HG03060 (cell line): ENCODE measurements at regions not wholly inside any gene's neighbourhood (a gene's known extent, or its start where the extent isn't known, plus 50 kb on each side); places are given as distances from the start of the nearest gene placed in this dataset.

Experiments used
- ATAC-seq: cut with Tn5 transposase; IDR thresholded peaks from one replicate; pipeline ENCODE4 v1.9.1; 2021; ENCODE audit warnings: low read depth, moderate number of reproducible peaks; ENCODE audit not compliant: unreplicated experiment

DNA sequence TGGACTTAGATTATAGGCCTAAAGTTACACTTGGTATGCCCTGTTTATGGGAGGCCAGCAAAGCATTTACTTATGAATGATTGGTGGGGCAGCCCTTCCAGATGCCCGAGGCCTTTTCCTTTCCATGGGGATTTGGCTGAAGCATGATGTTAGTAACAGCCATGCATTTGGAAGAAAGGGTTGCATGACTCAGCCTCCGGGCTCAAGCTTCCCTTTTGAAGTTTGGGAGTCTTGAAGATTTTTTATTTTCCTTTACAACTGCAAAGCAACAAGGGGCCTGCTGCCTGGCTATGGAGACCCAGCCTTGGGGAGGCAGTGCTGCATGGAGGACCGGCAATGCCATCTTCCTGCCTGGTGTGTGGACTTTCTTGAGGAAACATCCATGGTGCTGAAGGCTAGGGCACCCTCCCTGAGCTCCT, 244.7 kb downstream of the ICE1 start:
- ATAC-seq = no peak

DNA sequence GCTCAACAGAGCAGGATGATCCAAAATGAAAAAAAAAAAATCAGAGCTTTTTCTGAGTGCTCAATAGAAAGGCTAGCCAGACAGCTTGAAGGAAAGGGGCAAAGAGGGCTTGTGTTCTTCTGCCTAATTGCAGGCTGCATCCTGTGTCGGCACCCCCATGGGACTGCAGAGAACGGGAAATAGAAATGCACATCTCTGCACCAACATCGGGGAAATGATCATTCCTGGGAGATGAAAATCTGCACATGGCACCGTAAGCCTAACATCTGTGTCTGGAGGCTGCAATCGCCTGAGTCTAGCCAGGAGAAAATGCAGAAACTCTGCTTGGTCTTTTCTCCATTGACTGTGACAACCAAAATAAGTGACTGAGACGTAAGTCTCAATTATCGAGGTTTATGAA, 243.9 kb downstream of the ICE1 start:
- no peak for ATAC-seq

DNA sequence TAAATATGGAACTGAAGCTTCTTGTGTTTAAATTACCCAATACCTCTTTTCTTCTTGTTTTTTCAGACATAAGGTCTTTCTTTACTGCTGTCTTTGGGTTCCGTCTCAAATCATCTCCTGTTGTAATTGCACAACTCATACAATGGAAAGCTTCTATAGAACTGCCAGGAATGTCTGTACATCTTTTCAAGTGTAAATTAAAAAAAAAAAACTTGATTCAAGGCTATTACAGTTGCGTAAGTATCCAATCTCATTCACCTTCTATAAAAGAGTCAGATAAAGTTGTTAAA, 243.5 kb downstream of the ICE1 start:
- no peak for ATAC-seq

DNA sequence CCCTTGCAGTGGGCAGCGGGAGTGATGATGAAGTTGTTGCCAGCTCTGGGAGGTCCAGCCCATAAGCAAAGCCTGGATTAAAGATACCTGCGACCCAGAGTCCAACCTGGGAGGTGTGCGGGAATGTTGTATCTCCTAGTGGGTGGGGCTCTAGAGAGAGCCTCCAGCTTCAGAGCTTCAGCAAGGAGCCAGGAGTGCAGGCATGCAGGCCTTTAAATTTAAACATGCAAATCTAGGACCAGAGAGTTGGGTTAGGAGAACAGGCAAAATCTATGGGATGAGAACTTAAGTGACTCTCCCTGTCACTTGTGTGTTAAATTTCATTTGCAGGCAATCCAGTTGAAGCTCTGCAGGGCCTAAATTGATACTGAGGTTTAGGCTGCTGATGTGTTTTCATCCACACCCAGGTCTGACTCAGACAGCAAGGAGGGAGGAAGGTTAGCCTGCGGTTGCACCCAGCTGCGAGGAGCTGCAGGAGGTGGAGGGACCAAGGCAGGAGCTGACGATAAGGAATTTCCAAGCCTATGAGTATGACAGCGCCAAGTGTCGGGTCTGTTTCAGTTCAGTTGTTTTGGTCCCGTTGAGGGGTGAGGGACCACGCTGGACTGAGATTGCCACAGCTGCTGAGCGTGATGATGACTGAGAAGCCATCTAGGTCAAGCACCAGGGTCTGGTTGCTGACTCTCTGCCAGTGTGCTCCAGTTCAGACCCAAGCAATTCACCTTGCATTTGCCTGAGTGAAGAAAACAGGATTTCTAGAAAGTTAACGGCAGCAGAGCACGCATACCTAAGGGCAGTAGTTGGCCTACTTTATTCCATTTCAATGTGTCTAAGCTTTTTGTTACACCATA, 243.0 kb downstream of the ICE1 start:
- no peak for ATAC-seq

DNA sequence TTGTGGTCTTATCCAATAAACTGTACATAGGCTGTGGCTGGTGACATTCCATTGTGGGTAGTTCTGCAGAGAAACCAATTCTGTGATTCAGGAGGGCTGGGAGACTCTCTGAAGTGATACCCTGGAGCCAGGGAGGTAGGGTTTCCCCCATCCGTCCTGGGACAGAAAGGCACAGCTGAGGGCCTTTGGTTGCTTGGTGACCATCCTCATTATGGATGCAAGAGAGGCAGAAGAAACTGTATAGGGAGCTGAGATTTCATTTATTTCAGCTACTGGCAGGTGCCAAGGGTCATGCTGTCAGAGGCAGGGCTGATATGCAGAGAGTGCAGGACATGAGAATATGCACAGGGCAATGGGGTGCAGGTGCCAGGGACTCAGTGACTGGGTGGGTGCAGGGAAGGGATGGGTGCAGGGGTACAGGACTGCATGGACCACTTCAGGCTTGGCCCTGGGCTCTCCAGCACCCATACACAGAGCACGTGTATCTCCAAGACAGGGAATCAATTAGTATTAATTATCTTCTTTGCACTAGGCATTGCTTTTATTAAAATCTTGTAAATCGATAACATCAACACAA, 236.5 kb downstream of the ICE1 start:
- ATAC-seq = no peak

DNA sequence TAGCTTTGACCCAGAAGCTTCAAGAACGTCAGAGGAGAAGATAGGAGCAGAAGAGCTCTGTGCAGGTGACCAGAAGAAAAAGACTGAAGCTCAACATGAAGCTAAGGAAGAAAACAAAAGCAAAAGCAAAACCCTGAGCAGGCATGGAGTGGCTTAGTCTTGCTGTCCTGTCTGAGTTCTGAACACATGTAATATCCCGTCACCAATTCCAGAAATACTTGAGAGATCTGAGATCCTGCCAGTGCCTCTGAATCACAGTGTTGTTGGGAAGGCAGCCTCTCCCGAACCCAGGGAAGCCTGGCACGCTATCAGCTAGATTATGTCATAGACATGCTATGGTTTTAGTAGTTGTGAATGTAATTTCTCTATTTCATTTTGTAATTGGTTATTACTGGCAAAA, 235.7 kb downstream of the ICE1 start:
- ATAC-seq = no peak

DNA sequence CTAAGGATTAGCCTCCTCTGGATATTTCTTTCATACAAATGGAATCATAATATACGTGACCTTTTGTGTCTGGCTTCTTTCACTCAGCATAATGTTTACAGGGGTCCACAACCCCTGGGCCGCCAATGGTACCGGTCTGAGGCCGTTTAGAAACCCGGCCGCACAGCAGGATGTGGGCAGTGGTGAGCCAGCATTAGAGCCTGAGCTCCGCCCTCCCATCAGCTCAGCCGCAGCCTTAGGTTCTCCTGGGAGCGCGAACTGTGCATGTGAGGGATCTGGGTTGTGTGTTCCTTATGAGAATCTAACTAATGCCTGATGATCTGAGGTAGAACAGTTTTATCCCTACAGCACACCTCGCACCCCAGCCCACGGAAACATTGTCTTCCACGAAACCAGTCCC, 229.7 kb downstream of the ICE1 start:
- no peak for ATAC-seq

DNA sequence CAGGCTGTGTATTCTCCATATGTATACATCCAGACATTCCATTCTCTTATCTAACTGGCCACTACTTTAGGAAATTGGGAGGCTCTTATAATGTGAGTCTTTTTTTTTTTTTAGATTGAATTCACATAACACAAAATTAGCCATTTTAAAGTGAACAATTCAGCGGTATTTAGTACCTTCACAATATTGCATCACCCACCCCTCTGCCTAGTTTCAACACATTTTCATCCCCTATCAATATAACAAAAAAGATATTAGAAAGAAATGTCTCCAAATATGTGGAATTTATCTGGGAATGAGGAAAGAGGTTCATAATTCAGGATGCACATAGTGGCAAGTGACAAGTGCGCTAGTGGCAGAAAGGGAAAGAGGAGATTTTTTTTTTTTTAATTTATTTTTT, 228.5 kb downstream of the ICE1 start:
- ATAC-seq = no peak

DNA sequence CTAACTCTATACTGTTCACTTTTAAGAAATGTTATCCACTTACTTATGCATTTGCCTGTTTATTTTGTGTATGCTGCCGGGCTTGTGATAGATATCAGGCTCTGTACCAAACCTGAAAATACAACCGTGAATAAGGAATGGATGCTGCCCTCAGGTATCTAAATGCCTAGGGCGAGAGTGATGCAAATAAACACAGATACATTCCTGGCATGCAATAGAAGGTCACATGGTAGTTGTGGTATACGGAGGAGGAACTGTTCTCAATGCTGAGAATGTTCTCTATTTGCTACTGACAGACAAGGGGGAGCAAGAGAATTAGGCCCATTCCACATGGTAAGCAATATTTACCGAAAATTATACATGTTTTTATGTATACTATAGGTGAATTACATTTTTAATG, 227.8 kb downstream of the ICE1 start:
- no peak for ATAC-seq

DNA sequence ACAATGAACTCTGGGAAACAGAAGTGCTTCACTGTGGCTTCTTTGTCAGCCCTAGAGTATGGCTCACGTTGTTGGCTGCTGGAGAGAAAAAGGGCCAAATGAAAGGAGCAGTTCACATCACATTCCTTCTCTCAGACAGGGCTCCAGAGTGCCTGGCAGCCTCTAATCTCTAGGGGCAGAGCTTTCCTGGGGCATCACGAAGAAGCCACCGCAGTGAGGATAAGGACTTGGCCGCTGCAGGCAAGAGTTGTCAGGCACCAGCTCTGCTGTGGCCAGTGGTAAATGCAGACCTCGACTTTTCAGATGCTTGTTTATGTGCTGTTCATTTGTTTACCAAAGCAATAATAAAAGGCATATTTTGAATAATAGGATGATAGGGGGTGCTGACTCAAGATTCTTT, 227.2 kb downstream of the ICE1 start:
- ATAC-seq = no peak

DNA sequence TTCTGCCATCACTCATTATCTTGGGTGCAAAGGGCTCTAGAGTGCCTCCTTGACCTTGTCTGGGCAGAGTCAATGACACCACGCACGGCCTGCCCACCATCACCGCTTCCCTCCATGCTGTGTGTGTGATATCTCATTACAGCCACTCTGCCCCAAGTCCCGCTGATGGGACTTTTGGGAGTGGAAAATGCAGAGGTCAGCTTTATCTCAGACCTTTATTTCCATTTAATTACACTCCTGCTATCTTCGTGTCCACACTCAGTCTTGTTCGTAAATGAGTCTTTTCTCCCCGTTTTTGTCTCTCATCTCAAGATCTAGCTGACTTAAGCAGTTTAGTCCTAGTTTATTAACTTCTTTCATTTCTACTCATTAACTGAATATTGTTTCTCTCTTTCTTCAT, 226.2 kb downstream of the ICE1 start:
- ATAC-seq = no peak

DNA sequence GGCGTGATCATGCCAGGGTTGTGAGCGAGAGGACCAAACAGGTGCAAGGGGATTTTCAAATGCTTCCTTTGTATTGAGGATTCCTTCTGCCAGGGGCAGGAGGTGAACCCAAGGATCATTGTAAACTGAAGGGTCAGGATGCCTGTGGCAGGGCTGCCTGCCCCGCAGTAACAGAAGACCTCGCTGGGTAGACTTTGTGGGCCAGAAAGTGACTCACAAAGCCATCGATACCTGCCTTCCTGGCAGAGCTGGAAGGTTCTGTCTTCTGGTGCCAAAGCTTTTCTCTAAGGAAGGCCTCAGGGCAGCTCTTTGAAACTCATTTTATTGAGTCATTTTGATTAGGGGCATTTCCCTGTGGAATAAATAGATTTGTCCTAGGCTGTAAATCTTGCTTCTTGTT, 223.4 kb downstream of the ICE1 start:
- no peak for ATAC-seq

DNA sequence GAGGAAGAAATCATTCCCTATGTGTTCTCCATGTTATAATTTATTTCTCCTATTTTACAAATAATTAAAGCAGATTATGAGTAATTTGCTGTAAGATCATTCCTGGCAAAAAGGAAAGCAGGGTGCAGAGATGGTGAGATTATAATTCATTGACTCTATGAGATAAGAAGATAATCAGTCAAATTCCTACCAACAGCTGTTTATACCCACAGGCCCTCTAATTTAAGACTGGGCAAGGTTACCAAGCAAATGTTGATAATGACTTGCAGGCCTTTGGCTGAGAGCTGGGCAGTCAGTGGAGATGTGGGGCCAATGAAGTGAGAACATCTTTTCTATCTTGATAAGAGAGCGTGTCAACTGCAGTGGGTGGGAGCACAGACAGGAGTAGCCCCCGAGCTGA, 222.7 kb downstream of the ICE1 start:
- ATAC-seq = no peak

DNA sequence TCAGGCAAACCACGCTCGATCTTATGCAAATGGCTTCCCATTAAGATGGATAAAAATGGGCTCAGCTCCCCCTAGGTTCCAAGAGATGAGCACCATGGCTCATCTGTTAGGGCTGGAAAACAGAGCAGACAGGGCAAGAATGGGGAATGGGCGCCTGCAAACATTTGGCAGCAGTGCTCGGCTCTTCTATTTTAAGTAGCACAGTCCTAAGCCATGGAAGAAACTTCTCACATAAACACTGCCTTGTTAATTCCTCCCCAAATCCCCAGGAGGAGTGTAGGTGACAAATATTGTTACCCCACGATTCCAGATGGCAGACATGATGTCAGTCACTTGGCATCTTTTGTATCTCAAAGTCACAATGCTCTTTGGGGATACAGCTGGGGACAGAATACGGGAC, 221.8 kb downstream of the ICE1 start:
- ATAC-seq = no peak

DNA sequence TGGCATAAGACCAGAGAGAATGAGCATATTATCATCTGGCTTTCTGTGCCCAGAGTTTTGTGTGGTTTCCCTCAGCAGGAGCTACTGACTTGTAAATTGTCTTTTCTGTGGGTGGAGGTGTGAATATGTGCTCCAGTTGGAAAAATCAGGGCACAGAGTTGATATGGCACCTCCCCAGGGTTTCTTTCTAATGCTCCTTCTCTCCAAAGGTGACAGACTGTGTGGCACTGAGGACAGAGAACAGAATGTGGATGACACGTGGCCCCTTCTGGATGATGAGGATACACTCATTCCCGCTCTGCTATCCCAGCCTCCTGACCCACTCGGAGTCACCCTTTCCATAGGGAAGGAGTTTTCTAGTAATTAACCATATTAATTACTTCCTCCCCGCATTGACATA, 221.0 kb downstream of the ICE1 start:
- no peak for ATAC-seq

DNA sequence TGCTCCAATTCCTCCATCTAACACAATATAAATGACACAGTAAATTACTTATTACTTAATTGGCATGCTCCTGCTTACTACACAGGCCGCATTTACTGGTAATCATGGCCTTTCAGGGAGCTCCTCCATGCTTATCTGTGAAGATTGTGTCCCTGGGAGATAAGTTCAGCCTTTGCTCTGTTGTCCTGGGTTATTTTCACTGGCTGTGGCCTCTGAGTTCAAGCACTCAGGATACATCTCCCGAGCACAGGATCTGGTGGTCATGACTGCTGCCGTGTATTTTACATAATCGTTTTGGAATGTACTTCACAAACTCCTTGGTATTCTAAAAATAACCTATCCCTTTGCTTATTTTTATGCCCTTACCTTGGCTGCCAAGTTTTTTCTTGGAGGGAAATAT, 215.7 kb downstream of the ICE1 start:
- no peak for ATAC-seq

DNA sequence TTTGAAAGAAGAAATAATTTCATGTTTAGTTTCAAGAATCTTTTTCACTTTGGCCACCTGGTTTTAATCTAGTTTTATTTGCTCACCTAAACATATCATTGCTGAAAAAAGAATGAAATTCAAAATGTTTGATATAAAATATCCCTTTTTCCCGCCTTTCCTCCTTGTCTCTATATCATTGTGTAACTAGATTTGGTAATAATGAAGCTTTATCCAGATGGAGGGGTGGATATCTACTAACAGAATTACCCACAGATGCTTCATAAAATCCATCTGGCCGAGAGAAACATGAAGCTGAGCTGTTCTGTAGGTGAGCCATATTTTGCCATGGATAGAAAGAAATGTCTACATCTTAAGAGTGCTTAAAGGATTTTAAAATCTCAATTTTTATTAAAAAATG, 214.7 kb downstream of the ICE1 start:
- no peak for ATAC-seq

DNA sequence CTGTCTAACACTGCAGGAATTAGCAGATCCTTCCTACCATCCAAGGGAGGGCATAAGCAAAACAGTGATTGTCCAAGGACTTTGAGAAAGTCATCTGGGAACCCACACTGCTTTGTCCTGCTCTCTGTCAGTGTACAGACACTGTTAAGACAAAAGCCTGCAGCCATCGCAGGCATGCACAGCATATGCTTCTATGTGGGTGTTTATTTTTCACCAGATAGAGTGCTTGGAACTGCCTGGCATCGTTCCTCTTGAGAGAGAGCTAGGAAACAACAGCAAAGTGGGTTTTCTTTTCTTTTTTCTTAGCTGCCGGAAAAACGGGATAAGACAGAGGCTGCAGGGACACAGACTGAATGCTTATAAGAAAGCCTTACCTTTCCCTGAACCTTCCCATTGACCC, 212.3 kb downstream of the ICE1 start:
- no peak for ATAC-seq

DNA sequence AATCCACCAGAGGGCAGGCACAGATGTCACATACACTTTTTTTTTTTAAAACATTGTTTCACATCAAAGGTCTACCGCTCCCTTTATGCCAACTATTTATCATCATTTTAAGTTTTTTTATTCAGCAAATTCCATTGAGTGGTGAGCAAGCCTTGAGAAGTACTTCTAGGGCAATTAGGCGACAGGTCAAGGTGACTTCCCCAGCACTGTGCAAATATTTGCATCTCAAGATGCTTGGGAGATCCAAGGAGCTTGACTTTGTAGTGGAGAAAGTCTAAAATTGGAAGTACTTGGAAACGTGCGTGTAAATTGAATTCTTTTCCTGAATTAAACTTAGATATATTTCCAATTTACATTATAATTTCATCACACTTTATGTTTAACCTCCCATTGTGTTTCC, 211.1 kb downstream of the ICE1 start:
- ATAC-seq = no peak

DNA sequence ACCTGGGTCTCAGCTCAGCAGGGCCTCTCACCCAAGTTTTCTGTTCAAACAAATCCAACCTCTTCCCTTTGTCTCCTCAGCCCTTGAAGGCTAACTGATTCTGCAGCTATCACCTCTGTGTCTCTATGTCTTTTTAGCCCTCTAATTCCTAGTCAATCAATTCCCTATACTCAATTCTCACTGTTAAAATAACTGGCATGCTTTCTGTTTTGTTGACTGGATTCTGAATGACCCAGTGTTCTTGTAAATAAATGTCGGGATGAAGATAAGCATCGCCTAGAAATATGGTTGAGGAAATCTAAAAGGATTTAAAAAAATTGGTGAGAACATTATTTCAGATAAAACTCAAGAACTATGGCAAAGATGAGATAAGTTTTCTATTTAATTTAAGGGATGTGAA, 210.2 kb downstream of the ICE1 start:
- ATAC-seq = no peak

DNA sequence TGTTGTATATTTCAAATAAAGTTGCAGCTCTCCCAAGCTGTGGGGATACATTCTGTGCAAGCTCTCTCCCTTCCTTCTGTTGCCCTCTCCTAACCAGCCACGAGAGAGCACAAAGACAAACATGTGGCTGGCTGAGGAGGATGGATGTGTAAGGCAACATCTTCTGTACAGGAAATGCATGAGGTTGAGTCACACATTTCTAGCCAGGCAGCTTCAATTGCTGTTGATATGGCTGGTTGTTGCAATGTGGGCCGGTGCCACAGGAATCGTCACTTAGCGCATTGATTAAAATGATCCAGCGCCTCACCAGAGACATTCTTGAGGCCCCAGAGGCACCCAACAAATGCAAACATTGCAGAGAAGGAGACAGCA, 207.1 kb downstream of the ICE1 start:
- no peak for ATAC-seq

DNA sequence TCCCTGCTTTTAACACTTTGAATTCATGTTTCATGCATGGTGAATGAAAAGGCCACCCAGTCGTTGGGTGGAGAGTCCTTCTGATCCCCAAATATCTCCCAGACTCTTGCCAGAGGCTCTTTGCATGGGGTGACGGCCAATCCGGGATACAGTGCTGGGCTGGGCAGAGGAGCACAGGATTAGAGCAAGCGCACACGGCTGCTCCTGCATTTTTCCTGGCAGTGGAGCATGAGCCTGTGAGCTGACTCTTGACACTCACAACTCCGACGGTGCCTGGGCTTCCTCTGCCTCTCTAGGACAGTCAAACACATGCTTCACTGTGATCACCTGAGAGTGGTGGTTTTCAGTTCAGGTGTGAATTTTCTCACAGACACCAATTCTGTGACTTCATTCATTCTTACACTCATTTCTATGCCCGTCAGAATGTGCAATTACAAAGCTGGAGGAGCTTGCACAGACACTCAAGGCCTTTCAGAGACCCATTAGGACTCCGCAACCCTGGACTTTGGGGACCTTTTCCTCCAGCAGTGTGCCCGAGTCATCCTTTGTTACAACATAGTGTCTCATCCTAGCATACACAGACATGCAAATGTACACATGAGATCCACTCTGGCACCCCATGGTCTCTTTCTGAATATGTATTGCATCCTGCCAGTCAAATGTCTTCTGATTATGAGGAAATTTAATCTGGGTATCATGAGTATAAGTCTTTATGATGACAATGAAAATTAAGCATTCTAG, 206.6 kb downstream of the ICE1 start:
- no peak for ATAC-seq
